GM18520 (cell line): ENCODE measurements at regions not wholly inside any gene's neighbourhood (a gene's known extent, or its start where the extent isn't known, plus 50 kb on each side); places are given as distances from the start of the nearest gene placed in this dataset.

ENCODE experiments used
- ATAC-seq: cut with Tn5 transposase; IDR thresholded peaks from one replicate; pipeline ENCODE4 v1.9.1; 2021; ENCODE audit not compliant: unreplicated experiment

DNA sequence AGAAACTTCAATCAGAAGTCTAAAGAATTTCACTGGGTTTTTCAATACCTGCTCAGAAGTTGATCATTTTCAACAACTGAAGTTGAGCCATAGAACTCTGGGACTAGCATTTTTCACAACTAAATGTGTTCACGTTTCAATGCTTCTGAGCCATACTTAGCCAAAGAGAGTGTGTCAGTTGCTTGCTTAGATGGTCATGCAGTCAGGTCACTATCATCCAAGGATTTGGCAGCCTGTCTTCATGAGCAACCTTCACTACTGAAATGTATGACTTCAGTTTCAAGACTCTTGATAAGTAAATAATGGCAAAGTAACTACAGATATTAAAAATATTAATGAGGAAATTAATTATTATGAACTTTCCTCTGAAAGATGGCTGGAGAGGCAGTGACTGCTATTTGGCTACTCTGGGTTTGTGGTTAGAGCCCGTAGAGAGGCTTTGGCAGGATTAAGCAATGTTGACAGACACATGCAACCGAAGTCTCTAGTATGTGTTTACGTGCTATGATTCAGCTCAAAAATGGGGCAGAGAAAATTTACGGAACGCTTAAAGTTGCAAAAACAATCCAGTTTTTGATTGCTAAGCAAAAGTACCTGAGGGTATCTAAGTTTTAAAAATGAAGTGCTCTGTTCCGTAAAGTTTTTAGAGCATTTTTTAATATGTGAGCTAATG is 133.8 kb downstream of the GMNC start:
- no peak for ATAC-seq

DNA sequence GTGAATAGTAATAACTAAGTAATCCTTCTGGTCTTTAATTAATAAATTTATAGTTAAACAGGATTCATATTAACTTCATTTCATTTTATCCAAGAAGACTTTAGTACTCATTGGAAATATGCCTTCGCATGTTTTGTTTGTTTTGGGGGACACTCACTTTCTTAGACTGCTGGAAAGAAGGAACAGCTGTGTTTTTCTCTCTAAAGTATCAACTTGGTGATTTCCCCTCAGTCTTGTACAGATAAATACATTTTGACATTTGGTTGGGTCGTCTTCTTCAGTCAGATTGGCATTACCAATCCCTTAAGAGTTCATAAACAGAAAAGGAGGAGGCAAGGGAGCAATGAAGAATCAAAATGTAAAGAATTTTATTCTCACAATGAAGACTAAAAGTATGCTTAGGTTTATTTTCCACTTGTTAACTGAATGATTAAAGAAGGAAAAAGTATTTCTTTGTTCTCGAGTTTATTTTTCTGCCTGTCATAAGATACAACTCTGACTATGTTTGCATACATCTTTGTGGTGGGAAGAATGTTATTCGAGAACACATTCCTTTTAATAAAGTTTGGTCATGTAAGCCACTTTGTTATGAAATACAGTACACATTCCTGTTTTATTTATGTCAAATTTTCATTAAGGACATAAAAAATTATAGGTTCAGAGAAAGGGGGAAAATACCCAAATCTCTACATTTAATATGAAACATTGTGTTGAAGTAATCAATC is 140.2 kb downstream of the GMNC start:
- no peak for ATAC-seq

DNA sequence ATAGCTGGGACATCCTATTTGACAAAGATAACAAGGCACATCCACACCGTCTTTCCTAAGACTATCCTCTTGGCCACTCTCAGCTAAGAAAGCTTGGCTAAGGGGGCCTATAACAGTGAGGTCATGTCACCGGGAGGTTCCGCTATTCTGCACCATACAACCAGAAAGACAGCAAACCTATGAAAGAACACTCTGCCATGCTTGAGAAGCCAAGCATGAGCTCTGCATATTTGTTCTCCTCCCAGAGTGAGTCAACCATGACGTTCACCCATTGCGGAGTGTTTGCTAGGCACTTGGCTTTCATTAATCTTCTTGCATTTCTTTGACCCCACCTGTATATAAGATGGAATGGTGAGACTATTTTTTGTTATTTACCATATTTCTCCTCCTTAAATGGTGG is 141.2 kb downstream of the GMNC start:
- peak; percentile 66 for ATAC-seq

DNA sequence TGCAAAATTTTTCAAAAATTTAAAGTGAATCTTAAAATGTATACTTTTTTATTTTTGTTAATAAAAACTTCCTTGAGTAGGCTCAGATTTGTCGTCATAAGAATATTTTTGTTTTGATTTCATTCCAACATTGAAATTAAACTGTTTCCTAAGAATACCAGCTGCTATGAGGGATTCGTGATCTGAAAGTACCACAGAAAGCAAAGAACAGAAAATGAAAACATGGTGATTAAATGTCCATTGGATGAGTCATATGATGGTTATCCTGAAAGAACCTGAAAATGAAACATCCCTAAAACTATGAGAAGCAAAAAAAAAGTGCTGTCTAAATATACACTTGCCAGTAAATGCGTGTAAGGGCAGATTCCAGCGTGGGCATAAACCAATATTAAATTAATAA is 143.8 kb downstream of the GMNC start:
- ATAC-seq, result no peak

DNA sequence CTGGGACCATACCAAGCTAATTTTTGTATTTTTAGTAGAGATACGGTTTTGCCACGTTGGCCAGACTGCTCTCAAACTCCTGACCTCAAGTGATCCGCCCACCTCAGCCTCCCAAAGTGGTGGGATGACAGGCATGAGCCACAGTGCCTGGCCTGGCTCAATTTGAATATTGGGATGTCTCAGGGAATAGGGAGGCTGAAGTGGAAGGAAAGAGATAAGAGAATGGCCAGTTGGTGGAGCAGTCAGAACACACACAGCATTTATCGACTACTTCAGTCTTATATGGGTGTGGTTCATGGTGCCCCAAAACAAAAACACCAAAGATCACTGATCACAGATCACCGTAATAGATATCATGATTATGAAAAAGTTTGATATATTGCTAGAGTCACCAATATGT is 144.4 kb downstream of the GMNC start:
- no peak for ATAC-seq

DNA sequence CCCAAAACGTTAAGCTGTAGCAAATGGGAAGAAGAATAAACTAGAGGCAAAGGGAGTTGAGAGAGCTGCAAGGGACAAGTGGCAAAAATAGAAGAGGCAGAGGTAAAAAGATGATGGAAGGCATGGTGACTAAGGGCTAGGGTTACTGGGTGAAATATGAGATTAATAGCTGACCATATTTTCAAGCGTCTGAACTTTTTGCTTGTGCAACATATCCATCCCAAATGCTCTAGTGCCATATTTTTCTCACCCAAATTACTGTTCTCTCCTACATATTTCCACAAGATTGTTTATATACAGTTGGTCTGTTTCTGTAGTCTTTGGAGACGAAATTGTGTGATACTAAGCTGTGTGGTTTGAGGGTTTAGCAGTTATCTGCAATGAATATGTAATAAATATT is 145.5 kb downstream of the GMNC start:
- ATAC-seq, result no peak

DNA sequence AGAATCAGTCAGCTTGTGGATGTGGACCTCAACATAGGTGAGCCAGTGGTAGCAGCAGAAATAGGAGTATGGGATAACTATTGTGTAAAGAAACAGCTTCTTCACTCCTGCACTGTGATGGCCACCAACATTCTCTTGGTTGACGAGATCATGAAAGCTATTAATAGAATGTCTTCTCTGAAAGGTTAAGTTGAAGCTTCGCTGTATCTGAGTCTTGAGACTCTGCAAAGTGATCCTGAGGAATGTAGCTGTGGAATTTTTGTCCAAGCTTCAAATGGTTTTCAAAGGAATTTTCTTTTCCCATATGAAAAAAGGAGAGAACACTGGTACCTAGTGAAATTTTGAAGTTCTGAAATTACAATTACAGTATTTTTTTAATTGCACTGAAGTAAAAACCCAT is 146.3 kb downstream of the GMNC start:
- ATAC-seq, result no peak

DNA sequence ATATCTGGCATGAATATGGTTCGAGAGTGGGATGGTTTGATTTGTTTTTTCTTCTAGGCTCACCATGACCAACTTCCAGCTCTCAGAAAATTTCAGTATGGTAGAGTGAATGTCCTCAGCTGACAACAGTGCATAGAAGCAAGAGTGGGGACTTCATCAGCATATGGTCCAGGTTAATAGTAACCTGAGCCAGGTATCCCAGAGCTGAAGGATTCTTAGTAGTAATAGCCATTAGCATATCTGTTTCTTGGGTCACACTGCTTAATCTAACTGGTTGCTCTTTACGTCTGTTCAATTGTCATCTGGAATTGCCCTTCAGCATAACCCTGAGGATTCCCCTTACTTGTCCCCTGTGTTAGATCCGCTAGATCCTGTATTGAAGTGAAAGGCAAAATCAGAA is 151.8 kb downstream of the GMNC start:
- no peak for ATAC-seq

DNA sequence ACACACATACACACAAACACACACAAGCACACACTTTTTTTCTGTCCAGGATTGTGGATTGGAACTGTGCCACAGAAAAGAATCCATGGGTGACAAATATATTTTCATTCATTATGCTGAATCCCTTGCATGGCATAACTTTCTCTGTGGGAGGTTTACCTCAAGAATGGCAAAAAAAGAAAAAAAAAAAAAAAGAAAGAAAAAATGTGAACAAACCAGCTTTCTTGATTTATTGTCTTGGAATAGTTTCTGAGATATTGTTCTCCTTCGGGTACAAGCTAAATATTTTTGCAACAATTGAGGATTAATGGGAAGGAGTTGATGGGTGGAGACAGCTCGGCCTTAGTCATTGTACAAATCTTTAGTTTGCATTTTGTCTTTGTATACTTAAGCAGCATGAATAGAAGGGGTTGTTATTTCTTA is 153.1 kb downstream of the GMNC start:
- ATAC-seq, result no peak
